ENCODE measurements at regions not wholly inside any gene's neighbourhood (a gene's known extent, or its start where the extent isn't known, plus 50 kb on each side); places are given as distances from the start of the nearest gene placed in this dataset.

- Histone ChIP-seq H3K4me3 (ENCODE audit: low read depth in 1 of 3, low read length in 3 of 3) (no peak overlapping the region), H3K27ac (ENCODE audit: low read depth in 1 of 2, low read length in 2 of 2) (no peak overlapping the region), H3K36me3 (ENCODE audit: control insufficient read depth in 4 of 4, insufficient read depth in 3 of 4, low read depth in 1 of 4, low read length in 3 of 4) (no peaks in the 10 kb centered on the region), H3K9me3 (ENCODE audit: control insufficient read depth in 4 of 4, low read length in 3 of 4) (no peaks in the 10 kb centered on the region), H3K4me1 (ENCODE audit: control insufficient read depth in 4 of 4, insufficient read depth in 4 of 4, low read length in 3 of 4) (peaks cover 0 to 9% (median 2%) of the 10 kb centered on the region in 4 donors), H3K27me3 (ENCODE audit: control insufficient read depth in 4 of 4, insufficient read depth in 4 of 4, low read length in 3 of 4) (no peaks in the 10 kb centered on the region), H3K9ac (ENCODE audit: low read depth in 1 of 2, low read length in 2 of 2) (no peak overlapping the region)
- TF ChIP-seq ATF3 (IDR thresholded peaks at IDR 0.05), result no peak
- no peak for TF ChIP-seq HNF4G (IDR thresholded peaks at IDR 0.05)
- TF ChIP-seq REST (IDR thresholded peaks at IDR 0.05), result no peak
- no peak for TF ChIP-seq FOXA1 (IDR thresholded peaks at IDR 0.05)
- no peak for TF ChIP-seq MAX (IDR thresholded peaks at IDR 0.05)
- no peak for TF ChIP-seq ZBTB33 (IDR thresholded peaks at IDR 0.05)
- TF ChIP-seq RAD21 (IDR thresholded peaks at IDR 0.05), result no peak
- TF ChIP-seq YY1 (IDR thresholded peaks at IDR 0.05), result no peak
- no peak for TF ChIP-seq FOXA2 (IDR thresholded peaks at IDR 0.05)
- TF ChIP-seq GABPA (IDR thresholded peaks at IDR 0.05 in 1 of 2, conservative IDR thresholded peaks at IDR 0.05 in 1 of 2), result no peak
- no peak for TF ChIP-seq SP1 (IDR thresholded peaks at IDR 0.05)
- no peak for TF ChIP-seq RXRA (IDR thresholded peaks at IDR 0.05)
- TF ChIP-seq EGR1 (IDR thresholded peaks at IDR 0.05; ENCODE audit: low read depth in 2 of 2), result no peak
- no peak for TF ChIP-seq NR2F2 (IDR thresholded peaks at IDR 0.05)
- no peak for TF ChIP-seq HNF4A (conservative IDR thresholded peaks at IDR 0.05)
- no peak for TF ChIP-seq TAF1 (conservative IDR thresholded peaks at IDR 0.05)
- WGBS, result 66% methylated on average over 2 of the region's 2 CpGs
- no peak for DNase-seq (ENCODE audit: low spot score)
Observed at GRCh38 chr6:110041126-110041525, 63.0 kb downstream of the GPR6 start.

GRCh38 chr6:110041830-110042229 lies 63.7 kb downstream of the GPR6 start:
- H3K27ac ChIP-seq (ENCODE audit: low read depth in 1 of 2, low read length in 2 of 2), result no peak overlapping the region
- no peaks in the 10 kb centered on the region for H3K36me3 ChIP-seq (ENCODE audit: control insufficient read depth in 4 of 4, insufficient read depth in 3 of 4, low read depth in 1 of 4, low read length in 3 of 4)
- no peak overlapping the region for H3K4me3 ChIP-seq (ENCODE audit: low read depth in 1 of 3, low read length in 3 of 3)
- WGBS, result 80% methylated on average over 5 of the region's 5 CpGs
- DNase-seq (ENCODE audit: low spot score), result no peak
- no peaks in the 10 kb centered on the region for H3K27me3 ChIP-seq (ENCODE audit: control insufficient read depth in 4 of 4, insufficient read depth in 4 of 4, low read length in 3 of 4)
- no peaks in the 10 kb centered on the region for H3K9me3 ChIP-seq (ENCODE audit: control insufficient read depth in 4 of 4, low read length in 3 of 4)
- H3K9ac ChIP-seq (ENCODE audit: low read depth in 1 of 2, low read length in 2 of 2), result no peak overlapping the region
- peaks cover 0 to 9% (median 2%) of the 10 kb centered on the region in 4 donors for H3K4me1 ChIP-seq (ENCODE audit: control insufficient read depth in 4 of 4, insufficient read depth in 4 of 4, low read length in 3 of 4)
- no peak for TF ChIP-seq NR2F2 (IDR thresholded peaks at IDR 0.05)
- no peak for TF ChIP-seq RXRA (IDR thresholded peaks at IDR 0.05)
- TF ChIP-seq HNF4A (conservative IDR thresholded peaks at IDR 0.05), result no peak
- no peak for TF ChIP-seq TAF1 (conservative IDR thresholded peaks at IDR 0.05)
- TF ChIP-seq ATF3 (IDR thresholded peaks at IDR 0.05), result no peak
- no peak for TF ChIP-seq RAD21 (IDR thresholded peaks at IDR 0.05)
- TF ChIP-seq REST (IDR thresholded peaks at IDR 0.05), result no peak
- no peak for TF ChIP-seq EGR1 (IDR thresholded peaks at IDR 0.05; ENCODE audit: low read depth in 2 of 2)
- TF ChIP-seq CTCF (IDR thresholded peaks at IDR 0.05; ENCODE audit: low read depth, low read length, missing input control), result no peak
- no peak for TF ChIP-seq JUND (IDR thresholded peaks at IDR 0.05)
- no peak for TF ChIP-seq FOXA2 (IDR thresholded peaks at IDR 0.05)
- no peak for TF ChIP-seq FOXA1 (IDR thresholded peaks at IDR 0.05)
- no peak for TF ChIP-seq GABPA (IDR thresholded peaks at IDR 0.05 in 1 of 2, conservative IDR thresholded peaks at IDR 0.05 in 1 of 2)
- TF ChIP-seq HNF4G (IDR thresholded peaks at IDR 0.05), result no peak

Measured in liver (tissue), 8 donors.